GM12874 (cell line): ENCODE measurements at regions not wholly inside any gene's neighbourhood (a gene's known extent, or its start where the extent isn't known, plus 50 kb on each side); places are given as distances from the start of the nearest gene placed in this dataset.

Source experiments
- CTCF ChIP-seq: IDR thresholded peaks from 2 replicates; pipeline ENCODE4 v1.5.1; 2011; ENCODE audit warnings: low read depth, mild to moderate bottlenecking, control low read depth, low read length, moderate library complexity; ENCODE audit not compliant: insufficient read depth

DNA sequence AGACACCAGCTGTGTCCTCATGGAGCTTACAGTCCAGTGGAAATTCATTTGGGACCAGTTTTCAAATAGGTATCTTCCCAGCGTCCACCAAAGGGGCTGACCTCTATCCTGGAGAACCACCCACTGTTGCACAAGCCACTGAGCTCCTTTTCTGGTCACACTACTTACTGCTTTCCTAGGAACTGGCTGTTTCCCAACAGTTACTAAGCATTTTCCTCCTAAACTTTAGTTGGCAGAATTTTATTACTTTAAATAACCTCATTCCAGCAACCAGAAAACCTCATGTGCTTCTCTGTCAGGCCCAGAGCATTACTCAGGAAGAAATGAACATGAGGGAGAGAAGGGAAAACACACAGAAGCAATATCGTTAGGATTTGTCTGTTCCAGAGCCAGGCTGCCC lies 183.1 kb downstream of the GPAM start:
- no peak for TF ChIP-seq CTCF

GRCh38 chr10:112002206-112002605 lies 181.4 kb downstream of the GPAM start:
- no peak for TF ChIP-seq CTCF

DNA sequence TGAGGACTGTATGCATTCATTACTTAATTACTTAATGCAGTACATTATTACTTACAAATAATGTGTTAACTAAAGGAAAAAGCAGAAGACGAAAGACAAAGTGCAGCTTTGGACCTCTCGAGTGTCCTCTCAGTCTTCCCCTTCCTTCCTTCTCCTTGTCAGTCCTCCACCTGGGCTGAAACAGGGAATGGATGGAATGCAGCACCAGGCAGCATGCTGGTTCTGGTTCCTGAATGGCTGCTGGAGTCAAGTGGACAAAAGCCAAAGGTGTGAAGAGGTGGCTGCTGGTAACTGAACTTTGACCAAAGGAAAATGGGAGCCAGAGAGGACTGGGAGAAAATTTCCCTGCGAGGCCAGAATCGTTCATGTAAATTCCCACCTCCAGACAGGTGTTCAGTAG lies 179.5 kb downstream of the GPAM start:
- no peak for TF ChIP-seq CTCF

DNA sequence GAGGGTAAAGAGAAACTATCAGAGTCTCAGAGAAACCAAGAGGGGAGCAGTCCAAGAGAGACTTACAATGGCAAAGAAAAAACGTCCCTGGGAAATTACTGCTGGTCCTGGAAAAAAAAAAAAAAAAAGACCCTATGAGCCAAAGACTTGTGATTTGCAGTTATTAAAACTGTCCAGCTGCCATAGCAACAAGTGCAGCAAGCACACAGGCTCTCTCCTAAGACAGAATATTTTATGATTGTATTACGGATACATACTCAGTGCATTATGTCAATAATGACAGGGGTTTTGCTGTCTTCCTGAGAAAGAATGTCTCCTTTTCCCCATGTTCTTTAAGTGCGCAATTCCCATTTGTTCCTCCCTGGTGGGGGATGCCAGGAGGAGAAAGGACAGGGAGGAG lies 178.5 kb downstream of the GPAM start:
- no peak for TF ChIP-seq CTCF

GRCh38 chr10:112006407-112006806 lies 177.2 kb downstream of the GPAM start:
- no peak for TF ChIP-seq CTCF

DNA sequence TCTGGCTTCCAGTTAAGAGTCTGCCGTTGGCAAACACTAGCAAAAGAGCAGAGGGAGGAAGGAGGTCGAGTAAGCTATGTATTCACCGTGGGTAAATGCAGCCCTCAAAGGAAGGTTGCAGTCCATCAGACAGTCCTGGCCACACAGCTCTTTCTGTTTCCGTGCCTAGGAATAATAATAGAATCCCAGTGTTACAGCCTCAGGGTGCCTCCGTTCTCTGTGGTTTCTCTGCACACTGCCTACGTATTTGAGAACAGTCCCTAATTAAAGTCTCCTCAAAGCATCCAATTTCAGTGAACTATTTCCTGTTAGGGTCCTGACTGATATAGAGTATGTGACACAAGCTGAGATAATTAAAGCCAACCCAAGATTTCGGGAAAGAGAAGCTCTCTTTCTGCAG lies 176.7 kb downstream of the GPAM start:
- no peak for TF ChIP-seq CTCF

- no peak for TF ChIP-seq CTCF
These were observed 161.4 kb downstream of the GPAM start for GRCh38 chr10:112022196-112022595.

DNA sequence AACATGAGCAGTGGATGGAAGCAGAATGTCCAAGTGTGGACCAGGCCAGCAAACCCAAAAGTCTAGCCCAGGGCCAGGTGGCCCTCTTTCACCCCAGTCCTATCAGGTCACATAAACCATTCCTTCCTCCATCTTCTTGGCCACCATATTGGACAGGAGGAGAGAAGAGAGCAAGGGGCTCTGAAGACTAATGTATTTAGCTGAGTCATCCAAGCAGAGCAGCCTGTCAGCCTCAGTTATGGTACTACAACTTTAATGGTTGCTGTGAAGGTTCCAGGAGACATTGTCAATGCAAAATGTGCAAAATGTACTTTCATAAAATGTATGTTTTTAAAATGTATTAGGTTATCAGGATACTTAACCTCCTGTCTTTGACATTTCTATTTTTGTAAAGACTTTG lies 159.5 kb downstream of the GPAM start:
- TF ChIP-seq CTCF = no peak
